Activated CD4-positive, alpha-beta T cell treated with anti-CD3 and anti-CD28 coated beads, Interleukin-2, amount 10 ng/mL, durations not matched to agents 24 days and 14 days (primary cell): ENCODE measurements at regions not wholly inside any gene's neighbourhood (a gene's known extent, or its start where the extent isn't known, plus 50 kb on each side); places are given as distances from the start of the nearest gene placed in this dataset.

Experiments
- DNase-seq: peaks from one replicate; pipeline ENCODE4 v3.0.0; 2022
- H3K27ac Mint-ChIP-seq: one replicate; pipeline ENCODE4 v1.8.0; 2022; ENCODE audit warnings: mild to moderate bottlenecking, mixed read lengths
- H3K27me3 Mint-ChIP-seq: one replicate; pipeline ENCODE4 v1.8.0; 2022; ENCODE audit warnings: mixed read lengths
- H3K36me3 Mint-ChIP-seq: one replicate; pipeline ENCODE4 v1.8.0; 2022; ENCODE audit warnings: low read depth, mild to moderate bottlenecking, mixed read lengths
- H3K4me1 Mint-ChIP-seq: one replicate; pipeline ENCODE4 v1.8.0; 2021; ENCODE audit warnings: mixed read lengths
- H3K4me3 Mint-ChIP-seq: one replicate; pipeline ENCODE4 v1.8.0; 2022; ENCODE audit warnings: mild to moderate bottlenecking, moderate library complexity, mixed read lengths
- H3K9me3 Mint-ChIP-seq: one replicate; pipeline ENCODE4 v1.8.0; 2021; ENCODE audit warnings: mixed read lengths
- intact Hi-C: fragments of 100-400 bp; cut with micrococcal nuclease; formaldehyde crosslinking; loops from one replicate; pipeline ENCODE4 v1.15.1; 2023

- no peak overlapping the region for H3K27ac Mint-ChIP-seq
- no peak overlapping the region for H3K4me3 Mint-ChIP-seq
- DNase-seq = no peak
- no peaks in the 10 kb centered on the region for H3K36me3 Mint-ChIP-seq
- H3K9me3 Mint-ChIP-seq = no peaks in the 10 kb centered on the region
- H3K4me1 Mint-ChIP-seq = no peaks in the 10 kb centered on the region
- intact Hi-C loops = no loop called here
- H3K27me3 Mint-ChIP-seq = peaks cover 3% of the 10 kb centered on the region
These were observed 334.7 kb downstream of the HRH4 start for GRCh38 chr18:24795129-24795528.

GRCh38 chr18:24797981-24798380 is 337.5 kb downstream of the HRH4 start:
- Mint-ChIP-seq H3K4me1 (no peaks in the 10 kb centered on the region), H3K9me3 (no peaks in the 10 kb centered on the region), H3K36me3 (no peaks in the 10 kb centered on the region), H3K4me3 (no peak overlapping the region), H3K27ac (no peak overlapping the region), H3K27me3 (no peaks in the 10 kb centered on the region)
- DNase-seq = no peak
- intact Hi-C loops = no loop called here

- no peak for DNase-seq
- intact Hi-C loops = no loop called here
- no peaks in the 10 kb centered on the region for H3K27me3 Mint-ChIP-seq
- H3K9me3 Mint-ChIP-seq = no peaks in the 10 kb centered on the region
- H3K4me1 Mint-ChIP-seq = no peaks in the 10 kb centered on the region
- no peak overlapping the region for H3K4me3 Mint-ChIP-seq
- H3K36me3 Mint-ChIP-seq = no peaks in the 10 kb centered on the region
- no peak overlapping the region for H3K27ac Mint-ChIP-seq
These were observed 338.7 kb downstream of the HRH4 start for GRCh38 chr18:24799176-24799575.

- no peak for DNase-seq
- no peak overlapping the region for H3K27ac Mint-ChIP-seq
- H3K9me3 Mint-ChIP-seq = no peaks in the 10 kb centered on the region
- no peaks in the 10 kb centered on the region for H3K4me1 Mint-ChIP-seq
- H3K36me3 Mint-ChIP-seq = no peaks in the 10 kb centered on the region
- H3K4me3 Mint-ChIP-seq = no peak overlapping the region
- H3K27me3 Mint-ChIP-seq = no peaks in the 10 kb centered on the region
- intact Hi-C loops = no loop called here
These were observed 339.3 kb downstream of the HRH4 start for GRCh38 chr18:24799720-24800119.

GRCh38 chr18:24801001-24801400 is 340.6 kb downstream of the HRH4 start:
- H3K36me3 Mint-ChIP-seq = no peaks in the 10 kb centered on the region
- no peak overlapping the region for H3K27ac Mint-ChIP-seq
- no peak for DNase-seq
- intact Hi-C loops = no loop called here
- no peaks in the 10 kb centered on the region for H3K4me1 Mint-ChIP-seq
- no peaks in the 10 kb centered on the region for H3K27me3 Mint-ChIP-seq
- H3K9me3 Mint-ChIP-seq = no peaks in the 10 kb centered on the region
- H3K4me3 Mint-ChIP-seq = no peak overlapping the region

- no peak for DNase-seq
- intact Hi-C loops = no loop called here
- Mint-ChIP-seq H3K4me3 (no peak overlapping the region), H3K9me3 (no peaks in the 10 kb centered on the region), H3K27ac (no peak overlapping the region), H3K4me1 (no peaks in the 10 kb centered on the region), H3K36me3 (no peaks in the 10 kb centered on the region), H3K27me3 (no peaks in the 10 kb centered on the region)
These were observed 342.0 kb downstream of the HRH4 start for GRCh38 chr18:24802456-24802855.

- no peak for DNase-seq
- no peaks in the 10 kb centered on the region for H3K9me3 Mint-ChIP-seq
- H3K36me3 Mint-ChIP-seq = no peaks in the 10 kb centered on the region
- intact Hi-C loops = no loop called here
- H3K27ac Mint-ChIP-seq = no peak overlapping the region
- no peaks in the 10 kb centered on the region for H3K27me3 Mint-ChIP-seq
- H3K4me3 Mint-ChIP-seq = no peak overlapping the region
- H3K4me1 Mint-ChIP-seq = no peaks in the 10 kb centered on the region
These were observed 344.7 kb downstream of the HRH4 start for GRCh38 chr18:24805156-24805555.

GRCh38 chr18:24809173-24809950 is 348.9 kb downstream of the HRH4 start:
- no peaks in the 10 kb centered on the region for H3K27me3 Mint-ChIP-seq

GRCh38 chr18:24810561-24811305 is 350.3 kb downstream of the HRH4 start:
- Mint-ChIP-seq H3K27me3 (no peaks in the 10 kb centered on the region), H3K4me3 (no peak overlapping the region), H3K27ac (no peak overlapping the region), H3K36me3 (no peaks in the 10 kb centered on the region), H3K9me3 (no peaks in the 10 kb centered on the region), H3K4me1 (no peaks in the 10 kb centered on the region)
- intact Hi-C loops = no loop called here
- DNase-seq = no peak

More at GRCh38 chr18:24809173-24809950, 348.9 kb downstream of the HRH4 start:
- no peak overlapping the region for H3K27ac Mint-ChIP-seq
- no peak overlapping the region for H3K4me3 Mint-ChIP-seq
- no peaks in the 10 kb centered on the region for H3K9me3 Mint-ChIP-seq
- H3K36me3 Mint-ChIP-seq = no peaks in the 10 kb centered on the region
- DNase-seq = no peak
- no peaks in the 10 kb centered on the region for H3K4me1 Mint-ChIP-seq
- intact Hi-C loops = no loop called here

GRCh38 chr18:24811950-24812681 is 351.7 kb downstream of the HRH4 start:
- intact Hi-C loops = no loop called here
- Mint-ChIP-seq H3K36me3 (no peaks in the 10 kb centered on the region), H3K4me3 (no peak overlapping the region), H3K4me1 (no peaks in the 10 kb centered on the region), H3K9me3 (no peaks in the 10 kb centered on the region), H3K27me3 (no peaks in the 10 kb centered on the region), H3K27ac (no peak overlapping the region)
- DNase-seq = no peak

- Mint-ChIP-seq H3K36me3 (no peaks in the 10 kb centered on the region), H3K4me1 (no peaks in the 10 kb centered on the region)
- intact Hi-C loops = no loop called here
These were observed 354.1 kb downstream of the HRH4 start for GRCh38 chr18:24814521-24814920.

GRCh38 chr18:24817150-24817549 is 356.7 kb downstream of the HRH4 start:
- Mint-ChIP-seq H3K4me1 (no peaks in the 10 kb centered on the region), H3K36me3 (no peaks in the 10 kb centered on the region), H3K27me3 (no peaks in the 10 kb centered on the region), H3K9me3 (no peaks in the 10 kb centered on the region), H3K4me3 (no peak overlapping the region), H3K27ac (no peak overlapping the region)
- intact Hi-C loops = no loop called here
- DNase-seq = no peak

More at GRCh38 chr18:24814521-24814920, 354.1 kb downstream of the HRH4 start:
- no peak for DNase-seq
- no peaks in the 10 kb centered on the region for H3K9me3 Mint-ChIP-seq
- no peak overlapping the region for H3K27ac Mint-ChIP-seq
- no peaks in the 10 kb centered on the region for H3K27me3 Mint-ChIP-seq
- no peak overlapping the region for H3K4me3 Mint-ChIP-seq

- intact Hi-C loops = no loop called here
- Mint-ChIP-seq H3K4me1 (no peaks in the 10 kb centered on the region), H3K36me3 (no peaks in the 10 kb centered on the region), H3K27ac (no peak overlapping the region), H3K27me3 (no peaks in the 10 kb centered on the region), H3K4me3 (no peak overlapping the region), H3K9me3 (no peaks in the 10 kb centered on the region)
- no peak for DNase-seq
These were observed 357.3 kb downstream of the HRH4 start for GRCh38 chr18:24817587-24818371.
